CD14-positive monocyte (primary cell): ENCODE measurements at regions not wholly inside any gene's neighbourhood (a gene's known extent, or its start where the extent isn't known, plus 50 kb on each side); places are given as distances from the start of the nearest gene placed in this dataset.

Experiments
- DNase-seq, 3 donors: peaks; one replicate each; pipeline ENCODE4 v3.0.0-alpha.2; 2011 to 2022
- H2AFZ ChIP-seq: 2 replicates; pipeline ENCODE4 v1.6.0; 2012; ENCODE audit warnings: mild to moderate bottlenecking, low read depth, low read length, inconsistent platforms; ENCODE audit not compliant: insufficient read depth, poor library complexity, severe bottlenecking
- H3K27ac ChIP-seq, 2 donors: 1 replicate in 1 of 2; 2 replicates in 1 of 2; pipeline ENCODE4 v1.5.1; 2012 to 2013; ENCODE audit warnings: low read length in 2 of 2, control low read depth in 1 of 2, inconsistent platforms in 1 of 2, low read depth in 1 of 2, mild to moderate bottlenecking in 1 of 2
- H3K27me3 ChIP-seq, 2 donors: one replicate each; pipeline versions ENCODE4 v1.6.0 to v1.6.1; 2011 to 2013; ENCODE audit warnings: low read length in 2 of 2; ENCODE audit not compliant: control insufficient read depth in 2 of 2, insufficient read depth in 2 of 2
- H3K36me3 ChIP-seq, 2 donors: replicated peaks in 1 of 2; 1 replicate in 1 of 2; 2 replicates in 1 of 2; pipeline versions ENCODE4 v1.5.1 to v1.6.1; 2012 to 2013; ENCODE audit warnings: low read length in 2 of 2, control low read depth in 1 of 2, inconsistent platforms in 1 of 2, mild to moderate bottlenecking in 1 of 2; ENCODE audit not compliant: insufficient read depth in 2 of 2, control insufficient read depth in 1 of 2
- H3K4me1 ChIP-seq, 2 donors: 1 replicate in 1 of 2; 2 replicates in 1 of 2; pipeline versions ENCODE4 v1.5.1 to v1.6.1; 2012 to 2013; ENCODE audit warnings: low read length in 2 of 2, control low read depth in 1 of 2, inconsistent platforms in 1 of 2, mild to moderate bottlenecking in 1 of 2, moderate library complexity in 1 of 2; ENCODE audit not compliant: insufficient read depth in 2 of 2, control insufficient read depth in 1 of 2
- H3K4me2 ChIP-seq: replicated peaks from 2 replicates; pipeline ENCODE3; 2012; ENCODE audit warnings: low read length, moderate library complexity, mild to moderate bottlenecking; ENCODE audit not compliant: poor library complexity, severe bottlenecking; ENCODE audit errors: extremely low read depth
- H3K4me3 ChIP-seq, 3 experiments: fragments of 200-600 bp in 1 of 3; sonication (generic) in 1 of 3; replicated peaks in 1 of 3; 1 replicate in 2 of 3; 2 replicates in 1 of 3; pipeline ENCODE4 v1.5.1; 2011 to 2013; ENCODE audit warnings: low read length in 3 of 3, mild to moderate bottlenecking in 3 of 3, control low read depth in 2 of 3, low read depth in 2 of 3, inconsistent platforms in 1 of 3, moderate library complexity in 1 of 3
- H3K79me2 ChIP-seq: 2 replicates; pipeline ENCODE4 v1.6.0; 2012; ENCODE audit warnings: mild to moderate bottlenecking, control low read depth, inconsistent platforms, low read length, moderate library complexity; ENCODE audit not compliant: insufficient read depth
- H3K9ac ChIP-seq: 2 replicates; pipeline ENCODE4 v1.6.0; 2017; ENCODE audit warnings: low read length, mild to moderate bottlenecking; ENCODE audit not compliant: insufficient read depth, poor library complexity, severe bottlenecking
- H3K9me3 ChIP-seq, 2 donors: replicated peaks in 1 of 2; 1 replicate in 1 of 2; 2 replicates in 1 of 2; pipeline versions ENCODE4 v1.5.1 to v1.6.1; 2012 to 2013; ENCODE audit warnings: low read length in 2 of 2, control low read depth in 1 of 2; ENCODE audit not compliant: control insufficient read depth in 1 of 2, insufficient read depth in 1 of 2
- H4K20me1 ChIP-seq: 2 replicates; pipeline ENCODE4 v1.6.0; 2012; ENCODE audit warnings: mild to moderate bottlenecking, low read length, control low read depth, moderate library complexity; ENCODE audit not compliant: insufficient read depth
- H3K27ac Mint-ChIP-seq, 7 donors: one replicate each; pipeline ENCODE4 v1.8.0; 2020; ENCODE audit warnings: mild to moderate bottlenecking in 7 of 7, mixed read lengths in 7 of 7, moderate library complexity in 6 of 7, inconsistent platforms in 2 of 7
- H3K27me3 Mint-ChIP-seq, 3 donors: one replicate each; pipeline ENCODE4 v1.8.0; 2021 to 2022; ENCODE audit warnings: low read depth in 3 of 3, mild to moderate bottlenecking in 3 of 3, mixed read lengths in 3 of 3, moderate library complexity in 3 of 3, inconsistent platforms in 1 of 3
- H3K36me3 Mint-ChIP-seq, 2 donors: one replicate each; pipeline ENCODE4 v1.8.0; 2020; ENCODE audit warnings: mixed read lengths in 2 of 2, inconsistent platforms in 1 of 2, mild to moderate bottlenecking in 1 of 2
- H3K4me1 Mint-ChIP-seq: one replicate; pipeline ENCODE4 v1.8.0; 2020; ENCODE audit warnings: mild to moderate bottlenecking, mixed read lengths
- H3K4me3 Mint-ChIP-seq, 2 donors: one replicate each; pipeline ENCODE4 v1.8.0; 2020; ENCODE audit warnings: mild to moderate bottlenecking in 2 of 2, mixed read lengths in 2 of 2, moderate library complexity in 1 of 2
- H3K9me3 Mint-ChIP-seq, 7 donors: one replicate each; pipeline ENCODE4 v1.8.0; 2020 to 2022; ENCODE audit warnings: mixed read lengths in 7 of 7, mild to moderate bottlenecking in 6 of 7, moderate library complexity in 6 of 7, inconsistent platforms in 2 of 7
- CTCF ChIP-seq: fragments of 200-600 bp; IDR thresholded peaks from one replicate; pipeline ENCODE4 v1.8.0; 2022; ENCODE audit warnings: antibody characterized with exemption, mild to moderate bottlenecking
- WGBS: methylation state at CpG from one replicate; pipeline ENCODE4 v1.1.5; 2013; ENCODE audit warnings: missing lambda C conversion rate; ENCODE audit not compliant: insufficient coverage; 5-methylcytosine and 5-hydroxymethylcytosine counted together
- intact Hi-C, 2 donors: fragments of 100-400 bp; cut with micrococcal nuclease; formaldehyde crosslinking; loops; one replicate each; pipeline versions ENCODE4 v1.15.0 to v1.15.1; 2023

GRCh38 chr13:31952641-31953380 is 78.8 kb upstream of the FRY start:
- peaks cover 0 to 3% (median 0%) of the 10 kb centered on the region in 3 donors for H3K27me3 Mint-ChIP-seq
- intact Hi-C loops = no loop called here

GRCh38 chr13:31955101-31955500 is 76.5 kb upstream of the FRY start:
- Mint-ChIP-seq H3K27me3 (peaks cover 0 to 3% (median 0%) of the 10 kb centered on the region in 3 donors), H3K9me3 (peaks cover 3 to 13% (median 6%) of the 10 kb centered on the region in 7 donors), H3K27ac (peak overlapping the region in 6 of 7 donors; percentile 72 to 88 (median 85)), H3K4me1 (peaks cover 39% of the 10 kb centered on the region), H3K36me3 (peaks cover 8 to 11% of the 10 kb centered on the region in 2 donors), H3K4me3 (no peak overlapping the region)
- Histone ChIP-seq H3K27me3 (no peaks in the 10 kb centered on the region), H3K9me3 (peaks cover 0 to 5% of the 10 kb centered on the region in 2 donors), H3K36me3 (peaks cover 5 to 10% of the 10 kb centered on the region in 2 donors), H4K20me1 (no peaks in the 10 kb centered on the region), H3K4me1 (peaks cover 38 to 49% of the 10 kb centered on the region in 2 donors), H3K9ac (no peak overlapping the region), H3K4me2 (no peak overlapping the region), H3K27ac (peak overlapping the region in 1 of 2 donors; percentile 46), H2AFZ (no peak overlapping the region), H3K4me3 (no peak overlapping the region), H3K79me2 (peaks cover 4% of the 10 kb centered on the region)
- DNase-seq = peak in 1 of 3 donors; percentile 10
- WGBS = no CpG with 5 or more reads among the region's 3 CpGs
- intact Hi-C loops = no loop called here
- no peak for TF ChIP-seq CTCF

More at GRCh38 chr13:31952641-31953380, 78.8 kb upstream of the FRY start:
- peak overlapping the region in 1 of 2 donors; percentile 35 for H3K27ac ChIP-seq
- TF ChIP-seq CTCF = no peak
- WGBS = 98% methylated on average over 38 of the region's 40 CpGs
- peaks cover 25 to 27% of the 10 kb centered on the region in 2 donors for H3K36me3 Mint-ChIP-seq
- peaks cover 58% of the 10 kb centered on the region for H3K4me1 Mint-ChIP-seq
- H4K20me1 ChIP-seq = no peaks in the 10 kb centered on the region
- DNase-seq = peak in 1 of 3 donors; percentile 5
- H3K36me3 ChIP-seq = peaks cover 6 to 27% of the 10 kb centered on the region in 2 donors
- no peak overlapping the region for H3K9ac ChIP-seq
- no peak overlapping the region for H2AFZ ChIP-seq
- H3K27me3 ChIP-seq = no peaks in the 10 kb centered on the region
- H3K4me3 ChIP-seq = no peak overlapping the region
- H3K27ac Mint-ChIP-seq = peak overlapping the region in 6 of 7 donors; percentile 13 to 99 (median 78)
- H3K4me1 ChIP-seq = peaks cover 51 to 68% of the 10 kb centered on the region in 2 donors
- peaks cover 0 to under 1% of the 10 kb centered on the region in 2 donors for H3K9me3 ChIP-seq
- H3K4me2 ChIP-seq = no peak overlapping the region
- H3K79me2 ChIP-seq = peaks cover 4% of the 10 kb centered on the region
- peaks cover under 1 to 11% (median 3%) of the 10 kb centered on the region in 7 donors for H3K9me3 Mint-ChIP-seq
- peak overlapping the region in 1 of 2 donors; percentile 3 for H3K4me3 Mint-ChIP-seq
